GM21723 (cell line): ENCODE measurements at regions not wholly inside any gene's neighbourhood (a gene's known extent, or its start where the extent isn't known, plus 50 kb on each side); places are given as distances from the start of the nearest gene placed in this dataset.

Experiments used
- ATAC-seq: cut with Tn5 transposase; IDR thresholded peaks from one replicate; pipeline ENCODE4 v1.9.1; 2021; ENCODE audit warnings: mild to moderate bottlenecking, moderate library complexity; ENCODE audit not compliant: unreplicated experiment

DNA sequence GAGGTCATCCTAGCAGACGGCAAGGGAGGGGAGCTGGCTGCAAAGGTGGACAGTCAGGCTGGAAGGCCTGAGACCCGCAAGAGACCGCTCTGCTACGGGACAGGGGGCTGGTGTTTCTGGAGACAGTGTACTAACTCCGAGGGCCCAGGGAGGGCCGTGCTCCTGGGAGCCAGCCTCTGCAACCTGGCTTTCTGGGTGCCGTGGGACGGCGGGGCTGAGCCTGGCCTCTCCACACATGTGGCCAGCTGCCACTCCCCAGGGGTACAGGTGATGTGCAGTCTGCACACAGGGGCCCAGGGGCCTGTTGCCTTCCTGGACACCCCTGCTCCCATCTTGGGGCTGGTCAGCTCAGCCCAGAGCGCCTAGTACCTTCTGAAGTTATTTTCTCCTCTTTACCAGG is 92.2 kb downstream of the MRPL36 start:
- ATAC-seq, result no peak

DNA sequence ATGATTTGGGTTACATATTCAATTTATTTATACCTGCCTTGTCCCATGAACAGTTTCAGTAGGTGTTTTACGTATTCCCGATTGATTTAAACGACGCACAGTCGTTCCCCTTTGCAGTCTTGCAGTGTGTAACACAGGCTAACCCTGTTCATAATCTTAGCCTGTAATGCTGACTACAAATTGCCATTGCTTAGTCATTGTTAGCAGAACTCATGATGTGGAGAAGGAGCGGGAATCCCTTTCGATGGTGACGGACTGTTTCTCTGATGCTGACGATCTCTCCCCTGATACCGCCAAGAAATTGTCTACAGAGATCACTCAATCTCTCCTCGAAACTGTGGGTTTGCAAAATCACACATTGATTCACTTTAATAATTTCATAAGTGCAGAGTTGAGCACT is 93.2 kb downstream of the MRPL36 start:
- ATAC-seq, result no peak

DNA sequence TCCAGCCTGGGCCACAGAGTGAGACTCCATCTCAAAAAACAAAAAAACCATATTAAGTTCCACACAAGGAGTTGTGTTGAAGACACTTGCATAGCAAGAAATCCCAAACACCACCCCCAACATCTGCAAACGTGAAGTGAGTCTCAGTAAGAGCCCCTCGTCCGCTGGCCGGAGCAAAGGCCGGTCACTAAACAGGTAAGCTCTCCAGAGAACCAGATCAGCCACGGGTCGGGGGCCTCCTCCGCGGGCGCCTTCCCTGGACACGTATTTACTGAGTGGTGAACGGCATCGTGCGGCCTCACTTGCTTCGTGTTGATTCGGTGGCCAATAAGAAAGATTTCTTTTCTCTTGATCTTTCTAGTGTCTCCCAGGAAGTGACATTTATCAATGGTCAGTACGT is 93.6 kb downstream of the MRPL36 start:
- no peak for ATAC-seq

DNA sequence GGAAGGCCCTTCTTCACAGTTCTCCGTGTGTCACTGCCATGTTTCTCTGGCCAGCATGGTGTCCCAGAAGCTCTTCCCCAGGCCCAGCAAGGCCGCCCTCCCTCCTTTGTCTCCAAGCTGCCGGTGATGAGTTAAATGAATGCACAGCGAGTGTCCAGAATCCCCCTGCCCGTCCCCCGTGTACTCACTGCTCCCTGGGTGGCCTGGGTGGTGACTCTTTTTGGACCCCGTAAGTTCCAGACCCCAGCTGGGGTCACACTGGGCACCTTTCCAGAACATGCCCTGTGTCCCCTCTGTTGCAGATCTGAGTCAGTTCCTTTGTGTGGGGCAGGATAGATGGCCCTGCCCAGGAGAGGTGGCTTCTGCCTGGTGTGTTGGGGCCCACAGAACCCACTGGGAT is 95.0 kb downstream of the MRPL36 start:
- no peak for ATAC-seq

DNA sequence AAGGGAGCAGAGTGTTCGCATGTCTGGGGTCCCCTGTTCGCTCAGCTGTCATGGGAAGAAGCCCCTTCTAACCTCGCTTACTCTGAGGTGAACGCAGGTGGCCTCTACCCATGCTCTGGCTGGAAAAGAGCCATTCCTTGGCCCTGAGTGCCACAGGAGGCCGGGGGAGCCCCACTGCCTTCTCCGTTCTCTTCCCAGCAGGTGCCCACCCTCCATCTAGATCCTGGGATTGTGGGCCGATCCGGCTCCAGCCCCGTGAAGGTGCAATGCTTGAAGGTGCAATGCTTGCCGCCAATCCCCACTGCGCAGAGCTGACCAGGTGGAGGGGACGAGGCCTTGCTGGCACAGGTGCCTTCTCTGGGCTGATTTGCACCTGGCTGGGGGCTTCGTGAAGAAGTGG is 95.4 kb downstream of the MRPL36 start:
- ATAC-seq, result no peak

DNA sequence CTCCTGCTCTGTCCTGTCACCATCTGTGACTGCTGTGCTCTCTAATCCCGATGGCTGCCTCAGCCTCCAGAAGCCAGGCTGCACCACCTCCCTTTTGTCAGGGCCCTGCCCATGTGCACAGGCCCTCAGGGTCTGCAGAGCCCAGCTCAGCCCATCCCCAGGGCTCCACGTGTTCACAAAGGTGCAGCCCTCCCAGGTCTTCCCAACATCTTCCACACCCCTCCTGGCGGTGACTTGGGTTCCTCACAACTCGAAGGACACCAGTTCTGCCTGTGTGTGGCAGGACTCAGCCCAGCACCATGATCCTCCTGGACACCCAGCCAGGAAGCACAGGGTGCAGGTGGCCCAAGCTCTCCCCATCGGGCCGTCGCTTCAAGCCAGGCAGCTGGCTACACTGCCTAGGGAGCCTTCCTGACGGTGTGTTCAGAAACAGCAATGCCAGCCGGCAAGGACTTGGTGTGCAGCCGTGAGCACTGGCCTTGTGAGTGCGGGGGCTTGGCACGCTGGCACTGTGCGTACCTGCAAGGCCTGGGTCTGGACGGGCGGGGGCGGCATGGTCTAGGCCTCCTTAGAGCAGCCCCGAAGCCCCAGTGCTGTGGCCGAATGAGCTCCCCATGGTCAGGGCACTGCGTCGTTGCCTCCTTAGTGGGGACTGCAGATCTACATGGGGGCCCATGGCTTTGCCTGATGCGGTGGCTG is 96.1 kb downstream of the MRPL36 start:
- no peak for ATAC-seq

DNA sequence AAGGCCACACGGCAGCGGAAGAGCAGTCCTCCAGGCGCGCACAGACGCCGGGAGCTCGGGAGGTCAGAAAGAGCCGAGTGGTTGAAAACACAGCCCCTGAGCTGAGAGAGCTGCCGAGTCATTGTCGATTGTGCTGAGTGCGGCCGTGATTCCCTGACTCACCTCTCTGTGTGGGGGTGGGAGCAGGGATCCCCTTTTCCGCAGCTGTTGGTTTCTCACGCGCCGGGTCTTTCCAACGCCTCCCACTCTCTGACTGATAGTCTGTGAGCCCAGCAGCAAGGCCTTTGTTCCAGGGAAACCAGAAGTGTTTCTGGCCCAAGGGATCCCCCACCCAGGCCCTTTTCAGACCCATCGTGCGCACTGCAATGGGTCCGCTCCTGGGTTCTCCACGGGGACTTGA is 97.3 kb downstream of the MRPL36 start:
- no peak for ATAC-seq

DNA sequence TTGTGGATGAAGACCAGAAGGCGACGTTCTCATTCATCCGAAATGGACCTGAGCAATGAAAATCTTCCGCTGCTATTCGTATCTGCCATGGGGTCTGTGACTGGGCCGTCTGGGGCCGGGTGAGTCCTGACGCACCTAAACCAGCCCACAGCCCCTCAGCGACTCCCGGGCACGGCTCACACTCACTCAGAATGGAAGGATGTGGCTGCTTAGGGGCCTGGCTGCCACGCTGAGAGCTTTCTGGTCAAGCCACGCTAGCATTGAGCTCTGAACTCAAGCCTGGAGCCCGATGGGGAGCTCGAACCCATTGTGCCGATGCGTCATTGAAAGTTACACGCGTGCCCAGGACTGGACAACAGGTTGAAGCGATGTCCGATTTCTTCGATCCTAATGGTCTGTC is 97.8 kb downstream of the MRPL36 start:
- ATAC-seq, result no peak

DNA sequence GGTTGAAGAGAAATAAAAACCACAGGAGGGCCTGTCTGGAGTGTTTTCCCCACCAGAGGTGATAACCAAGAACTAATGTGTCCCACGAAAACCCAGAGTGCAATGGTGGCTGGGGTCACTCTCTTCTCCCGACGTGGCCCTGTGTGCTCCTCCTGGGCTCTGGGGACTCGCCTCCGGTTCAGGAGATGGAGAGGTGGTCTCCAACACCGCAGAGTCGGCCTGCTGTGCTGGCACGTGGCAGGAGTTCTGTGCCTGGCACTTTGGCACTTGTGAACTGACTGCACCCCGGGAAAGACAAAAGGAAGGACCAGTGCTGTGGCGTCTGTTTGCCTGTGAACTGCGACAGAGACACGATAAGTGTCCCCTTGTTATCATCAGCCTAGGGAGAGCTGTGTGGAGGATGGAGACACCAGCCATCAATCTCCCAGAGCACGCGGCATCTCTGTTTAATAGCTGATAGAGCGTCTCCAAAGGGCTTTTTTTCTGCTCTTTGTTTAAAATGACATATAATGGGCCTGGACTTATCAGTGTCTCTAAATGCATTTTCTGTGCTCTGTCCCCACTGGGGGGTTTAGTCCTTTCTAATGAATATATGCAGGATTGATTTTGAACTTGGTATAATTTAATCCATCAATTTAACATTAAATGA is 98.3 kb downstream of the MRPL36 start:
- ATAC-seq, result no peak

DNA sequence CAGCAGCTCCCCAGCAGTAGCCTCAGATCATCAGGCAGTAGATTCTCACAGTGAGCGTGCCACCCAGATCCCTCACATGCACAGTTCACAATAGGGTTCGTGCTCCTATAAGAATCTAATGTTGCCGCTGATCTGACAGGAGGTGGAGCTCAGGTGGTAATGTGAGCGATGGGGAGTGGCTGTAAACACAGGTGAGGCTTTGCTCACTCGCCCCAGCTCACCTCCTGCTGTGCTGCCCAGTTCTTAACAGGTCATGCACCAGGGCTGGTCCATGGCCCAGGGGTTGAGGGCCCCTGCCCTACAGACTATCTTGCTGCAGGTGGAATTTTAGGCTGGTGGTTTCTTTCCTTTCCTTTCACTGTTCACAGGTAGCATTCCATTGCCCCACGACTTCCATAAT is 100.2 kb downstream of the MRPL36 start:
- ATAC-seq, result no peak

DNA sequence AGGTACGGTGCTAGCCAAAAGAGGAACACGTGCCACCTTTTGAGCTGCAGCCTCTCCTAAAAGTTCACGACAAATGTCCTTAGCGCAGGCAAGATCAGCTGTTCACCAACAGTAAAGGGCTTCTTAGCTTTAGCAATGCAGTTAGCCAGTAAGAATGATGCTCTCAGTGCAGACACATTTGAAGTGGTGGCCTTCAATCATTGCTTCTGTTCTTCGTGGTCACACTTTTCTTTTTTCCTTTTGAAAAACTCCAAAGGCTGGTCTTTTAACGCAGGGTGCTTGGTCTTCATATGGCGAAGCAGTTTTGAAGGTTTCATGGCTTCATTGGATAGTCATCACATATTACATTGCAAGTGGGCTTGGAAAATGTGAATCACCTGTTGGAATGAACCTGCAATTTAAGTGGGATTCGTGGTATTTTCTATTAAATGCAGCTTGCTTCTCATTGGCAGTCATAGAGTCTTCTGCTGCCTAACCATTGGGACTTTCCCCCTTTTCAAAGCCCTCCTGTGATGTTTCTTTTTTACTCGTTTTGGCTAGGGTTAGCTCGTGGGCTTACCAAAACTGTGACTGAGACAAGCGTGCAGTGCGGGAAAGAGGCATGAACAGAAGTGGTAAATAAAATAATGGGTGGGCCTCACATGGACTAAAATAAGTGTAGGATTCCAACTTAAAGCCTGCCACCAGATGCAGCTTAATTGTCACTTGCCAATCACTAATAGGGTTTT is 100.9 kb downstream of the MRPL36 start:
- ATAC-seq, result no peak

DNA sequence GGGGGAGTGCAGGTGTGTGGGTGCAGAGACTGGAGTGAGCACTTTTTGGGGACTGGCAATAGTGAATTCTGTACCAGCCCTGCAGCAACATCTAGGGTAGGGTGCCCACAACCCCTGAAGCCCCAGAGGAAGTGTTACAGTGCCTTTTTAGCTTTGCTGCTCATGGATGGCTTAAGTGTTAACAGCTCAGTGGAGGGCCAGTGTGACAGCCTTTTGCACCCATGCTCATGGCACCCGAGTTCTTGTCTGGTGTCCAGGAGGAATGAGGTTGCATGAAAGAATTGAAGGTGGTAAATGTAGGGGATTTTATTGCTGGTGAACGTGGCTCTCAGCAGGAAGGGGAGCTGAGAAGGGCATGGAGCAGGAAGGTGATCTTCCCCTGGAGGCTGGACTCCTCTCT is 107.3 kb downstream of the MRPL36 start:
- no peak for ATAC-seq

DNA sequence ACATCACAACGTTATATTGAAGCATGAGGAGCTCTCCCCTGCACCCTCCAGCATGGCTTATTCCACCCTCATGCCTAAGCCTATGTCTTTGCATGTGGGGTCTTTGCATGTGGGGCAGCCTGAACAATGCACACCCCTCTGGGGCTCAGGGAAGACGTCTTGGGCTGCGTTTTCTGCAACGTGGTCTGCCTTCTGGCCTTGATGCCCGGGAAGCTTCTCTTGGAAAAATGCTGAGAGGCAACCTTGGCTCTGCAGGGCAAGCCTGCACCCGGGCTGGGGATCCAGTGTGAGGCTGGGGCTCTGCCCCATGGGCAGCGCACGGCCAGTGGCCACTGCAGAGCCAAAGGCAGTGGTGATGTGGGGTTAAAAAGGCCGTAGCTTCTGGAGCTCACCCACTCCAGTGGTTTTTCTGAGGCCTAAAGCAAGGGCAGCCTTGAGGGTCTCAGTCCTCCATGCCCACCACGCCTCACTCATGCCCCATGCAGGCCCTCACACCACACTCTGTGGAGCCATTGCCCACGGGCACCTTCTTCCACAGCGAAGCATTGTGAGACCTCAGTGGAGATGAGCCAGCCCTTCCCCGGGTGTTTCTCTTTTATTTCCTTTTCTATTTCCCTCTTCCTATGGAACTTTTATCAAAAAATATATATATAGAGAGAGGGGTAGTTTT is 112.2 kb downstream of the MRPL36 start:
- no peak for ATAC-seq

DNA sequence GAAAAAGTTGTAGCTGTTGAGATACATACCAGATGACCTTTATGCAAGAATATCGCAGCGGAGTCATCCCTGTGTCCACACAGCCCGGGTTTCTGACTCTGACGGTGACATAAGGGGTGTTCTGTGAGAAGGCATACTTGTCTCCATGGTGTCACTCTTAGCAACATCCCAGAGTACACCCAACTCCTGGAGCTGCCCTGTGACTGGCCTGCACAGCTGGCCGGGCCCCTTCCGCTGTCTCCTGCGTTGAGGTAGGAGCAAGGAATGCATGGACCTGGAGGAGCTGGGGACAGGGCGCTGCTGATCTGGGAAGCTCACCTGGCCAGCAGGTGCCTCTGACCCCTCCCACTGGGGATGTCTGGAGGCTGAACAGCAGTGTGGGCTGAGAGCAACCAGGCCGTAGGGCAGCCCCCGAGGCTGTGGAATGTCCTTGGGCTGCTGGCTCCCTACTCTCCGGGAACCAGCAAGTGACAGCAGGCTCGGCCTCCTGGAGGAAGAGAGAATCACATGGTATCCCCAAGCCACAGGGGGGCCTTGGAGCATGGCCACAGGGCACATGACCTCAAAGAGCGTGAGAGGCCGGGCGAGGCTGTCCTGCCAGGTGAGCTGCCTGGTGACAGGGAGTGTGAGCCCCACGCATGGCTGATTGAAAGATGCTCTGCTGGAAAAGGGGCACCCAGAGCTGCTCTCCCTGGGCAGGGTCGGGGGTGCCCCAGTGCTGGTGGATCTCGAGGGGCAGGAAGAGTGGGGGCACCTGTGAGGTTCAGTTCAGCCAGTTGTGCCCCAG is 113.4 kb downstream of the MRPL36 start:
- ATAC-seq, result no peak

DNA sequence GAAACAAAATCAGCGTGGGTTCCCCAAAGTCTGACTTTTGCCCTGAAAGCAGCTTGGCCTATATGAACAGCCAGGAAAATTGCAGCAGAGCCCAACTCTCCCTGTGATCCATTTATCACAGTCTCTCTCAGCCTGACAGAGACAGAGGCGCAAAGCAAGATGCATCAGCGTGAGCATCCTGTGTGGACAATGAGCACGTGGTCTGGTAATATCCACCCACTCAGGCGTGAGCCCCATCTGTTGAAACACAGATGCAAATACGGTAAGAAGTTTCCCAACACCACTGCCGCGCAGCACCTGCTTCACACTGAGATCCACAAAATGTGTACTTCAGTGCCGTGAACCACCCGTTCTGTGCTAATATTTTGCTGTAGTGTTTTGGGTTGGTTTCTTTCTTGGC is 114.6 kb downstream of the MRPL36 start:
- no peak for ATAC-seq

DNA sequence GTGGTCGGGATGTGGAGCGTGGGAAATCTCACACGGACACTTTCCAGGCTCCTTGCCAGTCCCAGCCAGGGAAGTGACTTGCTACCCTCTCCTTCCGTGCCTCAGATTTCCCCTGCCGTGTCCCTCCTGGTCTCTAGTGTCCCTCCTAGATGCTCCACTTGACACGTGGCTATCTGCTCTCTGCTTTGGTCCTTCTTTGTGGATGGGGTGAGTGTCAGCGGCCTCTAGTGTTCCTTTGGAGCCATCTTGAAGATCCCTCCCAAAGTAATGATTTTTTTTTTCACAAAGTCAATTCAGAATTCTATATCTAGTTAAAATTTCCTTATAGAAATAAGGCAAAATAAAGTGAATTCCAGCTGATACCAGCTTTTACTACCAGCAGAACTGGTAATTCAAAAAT is 117.7 kb downstream of the MRPL36 start:
- ATAC-seq, result no peak

DNA sequence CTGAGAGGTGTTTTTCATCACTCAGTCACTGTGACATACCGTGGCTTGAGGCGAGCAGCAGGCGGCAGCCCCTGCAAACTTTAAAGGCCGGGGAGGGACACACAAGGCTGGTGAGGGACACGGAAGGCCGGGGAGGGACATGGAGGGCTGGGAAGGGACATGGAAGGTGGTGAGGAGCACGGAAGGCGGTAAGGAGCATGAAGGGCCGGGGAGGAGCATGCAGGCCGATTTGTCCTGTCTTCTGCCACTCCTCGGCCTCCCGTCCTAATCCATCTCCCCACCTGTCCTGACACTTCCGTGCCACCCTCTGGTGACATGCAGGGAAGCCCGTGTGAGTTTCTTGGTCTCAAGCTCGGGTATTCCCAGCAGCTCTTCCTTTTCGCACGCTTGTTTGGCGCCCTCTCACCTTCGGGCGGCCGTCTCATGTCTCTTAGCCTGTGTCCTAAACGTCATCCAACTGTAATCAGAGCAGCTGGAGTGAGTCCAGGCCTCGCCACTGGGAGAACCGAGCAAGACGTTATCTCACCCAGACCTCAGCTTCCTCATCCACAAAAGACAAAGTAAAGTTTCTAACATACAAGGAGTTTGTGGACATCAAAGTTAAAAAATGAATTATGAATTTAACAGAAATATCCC is 126.5 kb downstream of the MRPL36 start:
- no peak for ATAC-seq

DNA sequence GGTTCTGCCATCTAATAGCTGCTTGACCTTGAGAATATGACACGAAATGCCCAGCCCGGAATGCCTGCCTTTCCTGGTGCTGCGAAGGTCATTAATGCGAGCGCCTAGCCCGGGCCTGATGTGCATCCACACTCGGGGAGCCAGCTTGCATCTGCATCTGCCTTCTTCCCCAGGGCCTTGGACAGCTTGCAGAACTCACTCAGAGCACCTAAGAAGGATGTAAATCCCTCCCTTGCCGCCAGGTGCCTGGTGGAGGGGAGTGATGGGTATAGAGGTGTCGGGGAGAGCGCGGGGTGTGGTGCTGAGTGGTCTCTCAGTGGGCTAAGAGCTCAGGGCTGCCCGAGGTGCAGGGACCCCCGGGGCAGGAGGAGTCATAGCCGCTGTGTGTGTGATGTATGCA is 127.2 kb downstream of the MRPL36 start:
- ATAC-seq, result no peak

DNA sequence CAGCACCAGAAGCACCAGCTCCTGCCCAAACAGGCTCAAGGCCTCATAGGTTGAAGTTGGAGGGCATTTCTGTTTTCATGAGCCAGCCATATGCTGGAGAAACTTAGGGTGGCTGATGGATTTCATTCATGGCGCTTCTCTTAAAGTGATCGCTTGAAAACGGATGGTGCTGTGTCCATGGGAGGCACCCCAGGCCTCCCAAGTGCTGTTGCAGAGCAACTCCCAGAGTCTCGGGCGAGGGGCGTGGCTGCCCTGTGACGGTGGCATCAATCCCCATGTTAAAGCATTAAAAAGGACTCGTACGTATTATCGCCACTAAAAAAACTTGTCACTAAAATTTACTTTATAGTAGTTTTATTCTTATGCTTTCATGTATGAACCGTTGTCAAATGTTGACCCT is 128.3 kb downstream of the MRPL36 start:
- no peak for ATAC-seq

DNA sequence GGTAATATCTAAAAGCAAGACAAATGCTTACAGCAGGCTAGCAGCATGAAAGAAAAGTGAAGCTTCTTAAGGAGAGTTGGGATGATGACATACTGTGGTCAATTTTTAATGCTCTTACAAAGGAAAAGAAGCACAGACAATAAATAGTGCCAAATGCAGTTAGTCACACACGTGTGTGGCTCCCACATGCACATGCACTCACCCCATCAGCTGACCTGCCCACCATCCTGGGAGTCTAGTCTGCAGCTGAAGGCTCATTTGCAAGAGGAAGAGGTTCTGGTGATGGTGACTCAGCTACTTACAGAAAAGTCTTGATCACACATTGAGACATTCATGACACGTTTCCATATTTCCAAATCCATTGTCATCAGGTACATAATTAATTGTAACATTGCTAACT is 129.3 kb downstream of the MRPL36 start:
- no peak for ATAC-seq
